ENCODE measurements at regions not wholly inside any gene's neighbourhood (a gene's known extent, or its start where the extent isn't known, plus 50 kb on each side); places are given as distances from the start of the nearest gene placed in this dataset.

DNA sequence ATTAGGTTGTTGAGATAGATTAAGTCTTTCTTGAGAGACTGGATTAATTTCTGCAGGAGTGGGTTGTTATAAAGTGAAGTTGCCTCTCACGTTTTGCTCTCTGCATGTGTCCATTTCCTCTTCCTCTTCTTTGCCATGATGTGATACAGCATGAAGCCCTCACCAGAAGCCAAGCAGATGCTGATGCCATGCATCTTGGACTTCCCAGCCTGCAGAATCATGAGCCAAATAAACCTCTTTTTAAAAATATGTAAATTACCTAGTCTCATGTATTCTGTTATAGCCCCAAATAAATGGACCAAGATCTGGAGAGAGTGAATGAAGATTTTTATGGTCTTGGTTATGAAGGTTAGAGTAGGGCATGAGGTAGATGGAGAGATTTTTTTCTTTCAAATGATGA, 111.6 kb upstream of the MAN1A1 start:
- TF ChIP-seq GTF2F1 (IDR thresholded peaks at IDR 0.05; ENCODE audit: borderline replicate concordance, low read depth, low read length) (no peak), POLR2A (IDR thresholded peaks at IDR 0.05; ENCODE audit: control extremely low read depth in 1 of 2, low read depth in 2 of 2, low read length in 2 of 2) (no peak), CREB1 (IDR thresholded peaks at IDR 0.05) (no peak), SIRT6 (IDR thresholded peaks at IDR 0.05; ENCODE audit: low read length) (no peak), HDAC2 (IDR thresholded peaks at IDR 0.05; ENCODE audit: borderline replicate concordance in 1 of 2, low read depth in 2 of 2, low read length in 2 of 2) (no peak), YY1 (IDR thresholded peaks at IDR 0.05; ENCODE audit: low read depth, low read length) (no peak), EZH2 (IDR thresholded peaks at IDR 0.05; ENCODE audit: low read depth, low read length, severe bottlenecking) (no peak), PHF8 (conservative IDR thresholded peaks at IDR 0.05; ENCODE audit: low read depth, low read length) (no peak), JUN (IDR thresholded peaks at IDR 0.05; ENCODE audit: low read depth, low read length) (no peak)
- TF ChIP-seq, protein P1, sequence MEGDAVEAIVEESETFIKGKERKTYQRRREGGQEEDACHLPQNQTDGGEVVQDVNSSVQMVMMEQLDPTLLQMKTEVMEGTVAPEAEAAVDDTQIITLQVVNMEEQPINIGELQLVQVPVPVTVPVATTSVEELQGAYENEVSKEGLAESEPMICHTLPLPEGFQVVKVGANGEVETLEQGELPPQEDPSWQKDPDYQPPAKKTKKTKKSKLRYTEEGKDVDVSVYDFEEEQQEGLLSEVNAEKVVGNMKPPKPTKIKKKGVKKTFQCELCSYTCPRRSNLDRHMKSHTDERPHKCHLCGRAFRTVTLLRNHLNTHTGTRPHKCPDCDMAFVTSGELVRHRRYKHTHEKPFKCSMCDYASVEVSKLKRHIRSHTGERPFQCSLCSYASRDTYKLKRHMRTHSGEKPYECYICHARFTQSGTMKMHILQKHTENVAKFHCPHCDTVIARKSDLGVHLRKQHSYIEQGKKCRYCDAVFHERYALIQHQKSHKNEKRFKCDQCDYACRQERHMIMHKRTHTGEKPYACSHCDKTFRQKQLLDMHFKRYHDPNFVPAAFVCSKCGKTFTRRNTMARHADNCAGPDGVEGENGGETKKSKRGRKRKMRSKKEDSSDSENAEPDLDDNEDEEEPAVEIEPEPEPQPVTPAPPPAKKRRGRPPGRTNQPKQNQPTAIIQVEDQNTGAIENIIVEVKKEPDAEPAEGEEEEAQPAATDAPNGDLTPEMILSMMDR (IDR thresholded peaks at IDR 0.05; ENCODE audit: control extremely low read depth in 1 of 3, insufficient read depth in 1 of 3, low read depth in 1 of 3, low read length in 3 of 3), result no peak
- TF ChIP-seq, protein P2, sequence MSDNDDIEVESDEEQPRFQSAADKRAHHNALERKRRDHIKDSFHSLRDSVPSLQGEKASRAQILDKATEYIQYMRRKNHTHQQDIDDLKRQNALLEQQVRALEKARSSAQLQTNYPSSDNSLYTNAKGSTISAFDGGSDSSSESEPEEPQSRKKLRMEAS (IDR thresholded peaks at IDR 0.05), result no peak
- TF ChIP-seq, protein P3, sequence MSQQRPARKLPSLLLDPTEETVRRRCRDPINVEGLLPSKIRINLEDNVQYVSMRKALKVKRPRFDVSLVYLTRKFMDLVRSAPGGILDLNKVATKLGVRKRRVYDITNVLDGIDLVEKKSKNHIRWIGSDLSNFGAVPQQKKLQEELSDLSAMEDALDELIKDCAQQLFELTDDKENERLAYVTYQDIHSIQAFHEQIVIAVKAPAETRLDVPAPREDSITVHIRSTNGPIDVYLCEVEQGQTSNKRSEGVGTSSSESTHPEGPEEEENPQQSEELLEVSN (IDR thresholded peaks at IDR 0.05), result no peak
